SK-N-SH treated with all-trans-retinoic acid at 6 μM for 48 hours (cell line): ENCODE measurements at regions not wholly inside any gene's neighbourhood (a gene's known extent, or its start where the extent isn't known, plus 50 kb on each side); places are given as distances from the start of the nearest gene placed in this dataset.

ENCODE experiments used
- ARNTL ChIP-seq: fragments of 450-650 bp; formaldehyde crosslinking; IDR thresholded peaks from 2 replicates; pipeline ENCODE4 v1.5.0; 2020; ENCODE audit warnings: low read depth, mild to moderate bottlenecking, moderate library complexity, borderline replicate concordance
- BACH2 ChIP-seq: fragments of 250-450 bp; sonication (Bioruptor Pico); IDR thresholded peaks from 2 replicates; pipeline ENCODE4 v1.9.0; 2021; ENCODE audit warnings: mild to moderate bottlenecking, borderline replicate concordance
- CSDC2 ChIP-seq: fragments of 250-450 bp; sonication (Bioruptor Pico); IDR thresholded peaks from 2 replicates; pipeline ENCODE4 v1.5.0; 2020; ENCODE audit warnings: mild to moderate bottlenecking, moderate library complexity
- ESRRG ChIP-seq: fragments of 250-450 bp; sonication (Bioruptor Pico); IDR thresholded peaks from 2 replicates; pipeline ENCODE4 v1.6.1; 2021; ENCODE audit warnings: mild to moderate bottlenecking
- PPARA ChIP-seq: fragments of 250-450 bp; sonication (Bioruptor Pico); IDR thresholded peaks from 2 replicates; pipeline ENCODE4 v1.5.0; 2020; ENCODE audit warnings: mild to moderate bottlenecking, borderline replicate concordance
- RARB ChIP-seq: fragments of 250-450 bp; sonication (Bioruptor Pico); IDR thresholded peaks from 2 replicates; pipeline ENCODE4 v1.8.0; 2021; ENCODE audit warnings: mild to moderate bottlenecking, moderate library complexity
- SNAI2 ChIP-seq: fragments of 250-450 bp; sonication (Bioruptor Pico); IDR thresholded peaks from 2 replicates; pipeline ENCODE4 v1.5.0; 2020; ENCODE audit warnings: mild to moderate bottlenecking, moderate library complexity
- ZFP30 ChIP-seq: fragments of 450-650 bp; formaldehyde crosslinking; IDR thresholded peaks from 2 replicates; pipeline ENCODE4 v1.5.0; 2022; ENCODE audit warnings: mild to moderate bottlenecking, moderate library complexity
- ZNF565 ChIP-seq: fragments of 450-650 bp; formaldehyde crosslinking; conservative IDR thresholded peaks from 2 replicates; pipeline ENCODE4 v1.5.0; 2020; ENCODE audit warnings: low read depth, mild to moderate bottlenecking, moderate library complexity
- ZNF70 ChIP-seq: fragments of 450-650 bp; formaldehyde crosslinking; IDR thresholded peaks from 2 replicates; pipeline ENCODE4 v1.5.0; 2020; ENCODE audit warnings: mild to moderate bottlenecking, moderate library complexity
- ZNF8 ChIP-seq: fragments of 450-650 bp; formaldehyde crosslinking; IDR thresholded peaks from 2 replicates; pipeline ENCODE4 v1.5.0; 2020; ENCODE audit warnings: mild to moderate bottlenecking, moderate library complexity
- TF ChIP-seq, protein P1 (sequence below): fragments of 250-450 bp; sonication (Bioruptor Pico); IDR thresholded peaks from 2 replicates; pipeline ENCODE4 v1.5.1; 2020; ENCODE audit warnings: low read depth, mild to moderate bottlenecking, moderate library complexity
- TF ChIP-seq, protein P2 (sequence below): fragments of 250-450 bp; sonication (Bioruptor Pico); IDR thresholded peaks from 2 replicates; pipeline ENCODE4 v1.8.0; 2021; ENCODE audit warnings: low read depth, mild to moderate bottlenecking, moderate library complexity, borderline replicate concordance

DNA sequence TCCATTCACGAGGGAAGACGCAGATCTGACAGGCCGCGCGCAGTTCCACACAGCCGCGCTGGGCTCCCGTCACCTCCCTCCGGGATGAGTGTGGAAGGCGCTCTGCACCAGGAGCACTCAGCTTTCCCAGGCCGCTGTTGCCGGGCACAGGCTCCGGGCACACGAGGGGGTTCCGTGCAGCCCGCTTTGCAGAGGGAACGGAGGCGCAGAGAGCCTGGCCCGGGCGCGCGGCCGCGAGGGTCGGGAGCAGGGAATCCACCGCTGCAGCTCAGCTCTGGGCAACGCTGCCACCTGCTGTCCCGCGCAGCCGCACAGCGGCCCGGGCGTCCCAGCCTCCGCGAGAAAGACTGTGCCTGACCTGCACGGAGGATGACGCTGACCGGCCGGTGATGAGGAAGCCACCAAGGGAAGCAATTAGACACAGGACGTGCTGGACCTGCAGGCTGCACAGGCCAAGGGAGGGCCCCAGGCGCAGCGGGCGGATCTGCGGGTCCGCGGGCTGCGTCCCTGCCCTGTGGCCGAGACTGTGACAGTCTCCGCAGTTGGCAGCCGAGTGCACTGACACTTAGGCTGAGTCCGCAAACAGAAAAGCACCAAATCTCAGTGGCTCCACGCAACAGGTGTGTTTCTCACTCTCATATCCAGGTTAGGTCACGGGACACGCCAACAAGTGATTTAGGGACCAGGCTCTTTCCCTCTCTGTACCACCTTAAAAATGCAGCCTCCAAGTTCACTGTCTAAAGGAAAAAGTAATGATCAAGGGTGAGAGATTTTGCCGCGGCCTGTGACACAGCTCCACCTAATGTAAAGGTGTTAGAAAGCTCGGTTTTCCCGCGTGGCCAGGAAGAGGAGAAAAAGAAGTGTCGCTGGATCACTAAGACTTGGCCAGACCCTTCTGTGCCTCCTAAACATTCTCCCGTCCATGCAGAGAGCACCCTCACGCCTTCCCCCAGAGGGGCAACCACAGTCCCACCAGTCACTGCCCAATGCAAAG lies 94.5 kb downstream of the SEC61G start:
- TF ChIP-seq ARNTL (CRISPR knock-in tag) (no peak), RARB (CRISPR knock-in tag) (no peak), BACH2 (CRISPR knock-in tag) (no peak), SNAI2 (CRISPR knock-in tag) (no peak), PPARA (no peak), CSDC2 (no peak), ESRRG (CRISPR knock-in tag) (no peak), ZNF565 (CRISPR knock-in tag) (no peak), ZNF8 (CRISPR knock-in tag) (no peak), ZFP30 (CRISPR knock-in tag) (no peak), ZNF70 (CRISPR knock-in tag) (no peak)
- TF ChIP-seq, protein P1, sequence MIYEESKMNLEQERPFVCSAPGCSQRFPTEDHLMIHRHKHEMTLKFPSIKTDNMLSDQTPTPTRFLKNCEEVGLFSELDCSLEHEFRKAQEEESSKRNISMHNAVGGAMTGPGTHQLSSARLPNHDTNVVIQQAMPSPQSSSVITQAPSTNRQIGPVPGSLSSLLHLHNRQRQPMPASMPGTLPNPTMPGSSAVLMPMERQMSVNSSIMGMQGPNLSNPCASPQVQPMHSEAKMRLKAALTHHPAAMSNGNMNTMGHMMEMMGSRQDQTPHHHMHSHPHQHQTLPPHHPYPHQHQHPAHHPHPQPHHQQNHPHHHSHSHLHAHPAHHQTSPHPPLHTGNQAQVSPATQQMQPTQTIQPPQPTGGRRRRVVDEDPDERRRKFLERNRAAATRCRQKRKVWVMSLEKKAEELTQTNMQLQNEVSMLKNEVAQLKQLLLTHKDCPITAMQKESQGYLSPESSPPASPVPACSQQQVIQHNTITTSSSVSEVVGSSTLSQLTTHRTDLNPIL (CRISPR knock-in tag): no peak
- TF ChIP-seq, protein P2, sequence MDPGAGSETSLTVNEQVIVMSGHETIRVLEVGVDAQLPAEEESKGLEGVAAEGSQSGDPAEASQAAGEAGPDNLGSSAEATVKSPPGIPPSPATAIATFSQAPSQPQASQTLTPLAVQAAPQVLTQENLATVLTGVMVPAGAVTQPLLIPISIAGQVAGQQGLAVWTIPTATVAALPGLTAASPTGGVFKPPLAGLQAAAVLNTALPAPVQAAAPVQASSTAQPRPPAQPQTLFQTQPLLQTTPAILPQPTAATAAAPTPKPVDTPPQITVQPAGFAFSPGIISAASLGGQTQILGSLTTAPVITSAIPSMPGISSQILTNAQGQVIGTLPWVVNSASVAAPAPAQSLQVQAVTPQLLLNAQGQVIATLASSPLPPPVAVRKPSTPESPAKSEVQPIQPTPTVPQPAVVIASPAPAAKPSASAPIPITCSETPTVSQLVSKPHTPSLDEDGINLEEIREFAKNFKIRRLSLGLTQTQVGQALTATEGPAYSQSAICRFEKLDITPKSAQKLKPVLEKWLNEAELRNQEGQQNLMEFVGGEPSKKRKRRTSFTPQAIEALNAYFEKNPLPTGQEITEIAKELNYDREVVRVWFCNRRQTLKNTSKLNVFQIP (CRISPR knock-in tag): no peak
